Kidney (tissue), 13 donors: ENCODE measurements at regions not wholly inside any gene's neighbourhood (a gene's known extent, or its start where the extent isn't known, plus 50 kb on each side); places are given as distances from the start of the nearest gene placed in this dataset.

Experiments
- DNase-seq, 5 donors: peaks; one replicate each; pipeline ENCODE4 v3.0.0-alpha.2; 2013 to 2020
- FAIRE-seq: peaks from 2 replicates; lab custom pipeline; 2012; peaks lifted over from hg19 to GRCh38; lab: Jason Lieb, UNC
- H3K27ac ChIP-seq, 2 donors: one replicate each; pipeline ENCODE4 v1.7.0; 2013; ENCODE audit warnings: low read depth in 2 of 2, low read length in 2 of 2, inconsistent platforms in 1 of 2
- H3K27me3 ChIP-seq: one replicate; pipeline ENCODE4 v1.7.1; 2013; ENCODE audit warnings: low read length, inconsistent platforms; ENCODE audit not compliant: control insufficient read depth, insufficient read depth
- H3K36me3 ChIP-seq, 3 donors: one replicate each; pipeline versions ENCODE4 v1.7.0 to v1.7.1; 2013; ENCODE audit warnings: low read length in 3 of 3, control low read depth in 1 of 3, inconsistent platforms in 1 of 3; ENCODE audit not compliant: insufficient read depth in 3 of 3, control insufficient read depth in 2 of 3
- H3K4me1 ChIP-seq, 3 donors: one replicate each; pipeline versions ENCODE4 v1.7.0 to v1.7.1; 2013; ENCODE audit warnings: low read length in 3 of 3, inconsistent platforms in 1 of 3, low read depth in 1 of 3; ENCODE audit not compliant: control insufficient read depth in 2 of 3, insufficient read depth in 2 of 3
- H3K4me3 ChIP-seq, 3 donors: one replicate each; pipeline versions ENCODE4 v1.7.0 to v1.8.1; 2013; ENCODE audit warnings: low read length in 3 of 3, control low read depth in 1 of 3, inconsistent platforms in 1 of 3
- H3K9ac ChIP-seq, 3 donors: one replicate each; pipeline versions ENCODE4 v1.7.0 to v1.7.1; 2013; ENCODE audit warnings: low read length in 3 of 3, control low read depth in 1 of 3, inconsistent platforms in 1 of 3
- H3K9me3 ChIP-seq, 3 donors: one replicate each; pipeline versions ENCODE4 v1.7.0 to v1.7.1; 2013; ENCODE audit warnings: low read length in 3 of 3, control low read depth in 1 of 3, inconsistent platforms in 1 of 3; ENCODE audit not compliant: control insufficient read depth in 2 of 3, insufficient read depth in 1 of 3
- intact Hi-C: fragments of 100-400 bp; cut with DNase I; formaldehyde crosslinking; loops from one replicate; pipeline ENCODE4 v1.11.1; 2022
- TF ChIP-seq, protein P1 (sequence below): IDR thresholded peaks from 3 replicates; pipeline ENCODE4 v1.5.1; 2012; ENCODE audit warnings: mild to moderate bottlenecking, moderate library complexity, borderline replicate concordance; ENCODE audit not compliant: insufficient read depth; ENCODE audit errors: extremely low read depth
- donor health status: control.
- donor health status: control.
- donor health status: control.
- donor health status: control.
- donor health status: control.
- donor health status: DM: yes; HTN: yes; CAD: no.
- donor health status: Normal renal cell carcinoma (clear cell type).

- intact Hi-C loops, result no loop called here
- FAIRE-seq, result no peak
- Histone ChIP-seq H3K27ac (no peak overlapping the region), H3K27me3 (no peaks in the 10 kb centered on the region), H3K4me3 (no peak overlapping the region), H3K9me3 (no peaks in the 10 kb centered on the region), H3K36me3 (no peaks in the 10 kb centered on the region), H3K9ac (no peak overlapping the region), H3K4me1 (no peaks in the 10 kb centered on the region)
- no peak for DNase-seq
- TF ChIP-seq, protein P1, sequence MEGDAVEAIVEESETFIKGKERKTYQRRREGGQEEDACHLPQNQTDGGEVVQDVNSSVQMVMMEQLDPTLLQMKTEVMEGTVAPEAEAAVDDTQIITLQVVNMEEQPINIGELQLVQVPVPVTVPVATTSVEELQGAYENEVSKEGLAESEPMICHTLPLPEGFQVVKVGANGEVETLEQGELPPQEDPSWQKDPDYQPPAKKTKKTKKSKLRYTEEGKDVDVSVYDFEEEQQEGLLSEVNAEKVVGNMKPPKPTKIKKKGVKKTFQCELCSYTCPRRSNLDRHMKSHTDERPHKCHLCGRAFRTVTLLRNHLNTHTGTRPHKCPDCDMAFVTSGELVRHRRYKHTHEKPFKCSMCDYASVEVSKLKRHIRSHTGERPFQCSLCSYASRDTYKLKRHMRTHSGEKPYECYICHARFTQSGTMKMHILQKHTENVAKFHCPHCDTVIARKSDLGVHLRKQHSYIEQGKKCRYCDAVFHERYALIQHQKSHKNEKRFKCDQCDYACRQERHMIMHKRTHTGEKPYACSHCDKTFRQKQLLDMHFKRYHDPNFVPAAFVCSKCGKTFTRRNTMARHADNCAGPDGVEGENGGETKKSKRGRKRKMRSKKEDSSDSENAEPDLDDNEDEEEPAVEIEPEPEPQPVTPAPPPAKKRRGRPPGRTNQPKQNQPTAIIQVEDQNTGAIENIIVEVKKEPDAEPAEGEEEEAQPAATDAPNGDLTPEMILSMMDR, result no peak
These were observed 197.1 kb upstream of the PSMD7 start for GRCh38 chr16:74099530-74099929.

DNA sequence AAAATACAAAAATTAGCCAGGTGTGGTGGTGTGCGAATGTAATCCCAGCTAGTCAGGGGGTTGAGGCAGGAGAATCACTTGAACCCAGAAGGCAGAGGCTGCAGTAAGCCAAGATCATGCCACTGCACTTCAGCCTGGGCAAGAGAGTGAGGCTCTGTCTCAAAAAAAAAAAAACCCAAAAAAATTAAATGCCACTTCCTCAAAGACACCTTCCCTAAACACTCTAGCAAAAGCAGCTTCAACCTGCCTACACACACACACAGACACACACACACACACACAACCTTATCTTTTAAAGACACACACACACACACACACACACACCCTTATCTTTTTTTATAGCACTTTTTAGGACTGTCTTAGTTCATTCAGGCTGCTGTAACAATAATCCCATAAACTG is 201.7 kb upstream of the PSMD7 start:
- intact Hi-C loops, result no loop called here
- Histone ChIP-seq H3K9ac (no peak overlapping the region), H3K27ac (no peak overlapping the region), H3K27me3 (no peaks in the 10 kb centered on the region), H3K36me3 (no peaks in the 10 kb centered on the region), H3K4me1 (no peaks in the 10 kb centered on the region), H3K4me3 (no peak overlapping the region), H3K9me3 (no peaks in the 10 kb centered on the region)
- TF ChIP-seq, protein P1, result no peak
- FAIRE-seq (no peak), DNase-seq (no peak)

DNA sequence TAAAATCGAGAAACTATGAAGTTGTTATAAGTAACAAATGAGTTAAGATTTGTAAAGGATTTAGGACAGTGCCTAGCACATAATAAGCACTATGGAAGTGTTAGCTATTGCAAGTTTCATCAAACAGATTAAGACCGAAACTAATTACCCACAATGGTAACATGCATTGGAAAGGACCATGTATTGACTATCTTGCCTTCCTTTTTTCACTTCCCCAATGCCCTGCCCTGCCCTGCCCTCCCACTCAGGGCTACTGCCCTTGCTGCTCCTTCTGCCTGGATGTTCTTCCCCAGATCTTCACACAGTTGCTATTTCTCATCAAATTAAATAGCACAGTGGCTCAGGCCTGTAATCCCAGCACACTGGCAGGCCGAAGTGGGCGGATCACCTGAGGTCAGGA is 202.1 kb upstream of the PSMD7 start:
- H3K9me3 ChIP-seq, result no peaks in the 10 kb centered on the region
- H3K9ac ChIP-seq, result no peak overlapping the region
- TF ChIP-seq, protein P1, result no peak
- H3K36me3 ChIP-seq, result no peaks in the 10 kb centered on the region
- DNase-seq (no peak), FAIRE-seq (no peak)
- intact Hi-C loops, result no loop called here
- no peaks in the 10 kb centered on the region for H3K4me1 ChIP-seq
- H3K27ac ChIP-seq, result no peak overlapping the region
- no peaks in the 10 kb centered on the region for H3K27me3 ChIP-seq
- no peak overlapping the region for H3K4me3 ChIP-seq

- Histone ChIP-seq H3K9ac (no peak overlapping the region), H3K9me3 (no peaks in the 10 kb centered on the region), H3K27ac (no peak overlapping the region), H3K36me3 (no peaks in the 10 kb centered on the region), H3K27me3 (no peaks in the 10 kb centered on the region), H3K4me1 (no peaks in the 10 kb centered on the region), H3K4me3 (no peak overlapping the region)
- FAIRE-seq (no peak), DNase-seq (no peak)
- intact Hi-C loops, result no loop called here
- TF ChIP-seq, protein P1, result no peak
These were observed 204.3 kb upstream of the PSMD7 start for GRCh38 chr16:74092336-74092735.
